ENCODE measurements at regions not wholly inside any gene's neighbourhood (a gene's known extent, or its start where the extent isn't known, plus 50 kb on each side); places are given as distances from the start of the nearest gene placed in this dataset.
"Not testable (repeated sequence)": the region's sequence is repeated elsewhere in the genome, so short reads cannot be mapped to it uniquely, and the experiment has no call there.

- intact Hi-C loops (cut with micrococcal nuclease) = no loop called here
- ATAC-seq (no peak), DNase-seq (no peak)
Observed at GRCh38 chr4:158395343-158395742, 126.3 kb upstream of the RXFP1 start.

DNA sequence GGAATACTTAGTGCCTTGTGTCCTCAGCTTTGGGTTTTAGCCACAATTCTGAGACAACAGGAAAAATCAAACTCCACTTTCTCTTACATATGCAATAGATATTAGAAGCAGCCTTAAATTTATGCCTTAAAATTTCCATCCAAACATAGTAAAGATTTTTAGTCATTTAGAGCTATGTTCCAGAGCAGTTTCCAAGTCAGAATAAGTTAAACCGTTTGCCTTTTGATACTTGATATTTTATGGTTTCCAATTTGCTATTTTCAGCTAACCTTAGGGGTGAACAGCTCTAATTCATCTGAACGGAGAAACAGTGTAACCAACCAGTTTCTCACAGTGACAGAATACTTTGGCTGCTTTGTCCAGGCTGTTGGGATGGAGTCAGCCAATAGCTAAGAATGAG is 125.8 kb upstream of the RXFP1 start:
- ATAC-seq = no peak
- intact Hi-C loops (cut with micrococcal nuclease) = no loop called here

GRCh38 chr4:158397781-158398180 is 123.9 kb upstream of the RXFP1 start:
- DNase-seq (no peak), ATAC-seq (no peak)
- intact Hi-C loops (cut with micrococcal nuclease) = no loop called here

More for the DNA sequence above, 125.8 kb upstream of the RXFP1 start:
- no peak for DNase-seq

DNA sequence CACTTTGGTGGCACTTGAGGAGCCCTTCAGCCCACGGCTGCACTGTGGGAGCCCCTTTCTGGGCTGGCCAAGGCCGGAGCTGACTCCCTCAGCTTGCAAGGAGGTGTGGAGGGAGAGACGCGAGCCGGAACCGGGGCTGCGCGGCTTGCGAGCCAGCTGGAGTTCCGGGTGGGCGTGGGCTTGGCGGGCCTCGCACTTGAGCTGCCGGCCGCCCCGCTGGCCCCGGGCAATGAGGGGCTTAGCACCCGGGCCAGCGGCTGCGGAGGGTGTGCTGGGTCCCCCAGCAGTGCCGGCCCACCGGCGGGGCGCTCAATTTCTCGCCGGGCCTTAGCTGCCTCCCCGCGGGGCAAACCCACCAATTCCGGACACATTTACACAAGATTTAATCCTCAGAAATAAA is 113.7 kb upstream of the RXFP1 start:
- DNase-seq; intact Hi-C loops (cut with micrococcal nuclease); ATAC-seq: not testable (repeated sequence)

DNA sequence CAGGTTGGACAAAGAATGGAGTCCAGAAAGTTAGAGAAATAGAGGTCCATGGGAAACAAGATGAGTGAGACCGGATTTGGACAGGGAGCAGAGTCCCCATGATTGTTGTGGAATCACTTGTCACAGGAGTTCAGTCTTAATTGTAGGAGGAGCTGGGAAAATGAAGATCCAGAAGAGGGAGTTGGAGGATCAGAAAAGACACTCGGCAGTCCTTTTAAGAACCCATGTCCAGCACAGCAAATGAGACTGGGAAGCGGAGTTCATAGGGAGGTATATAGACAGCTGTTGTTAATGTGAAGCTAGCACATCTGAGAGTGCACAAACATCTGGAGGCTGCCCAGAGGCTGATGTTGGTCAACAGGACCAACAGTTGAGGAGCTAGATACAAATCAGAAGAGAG is 111.4 kb upstream of the RXFP1 start:
- intact Hi-C loops (cut with micrococcal nuclease) = no loop called here
- ATAC-seq = no peak
- no peak for DNase-seq

GRCh38 chr4:158411269-158411668 is 110.4 kb upstream of the RXFP1 start:
- DNase-seq (no peak), ATAC-seq (no peak)
- intact Hi-C loops (cut with micrococcal nuclease) = no loop called here

DNA sequence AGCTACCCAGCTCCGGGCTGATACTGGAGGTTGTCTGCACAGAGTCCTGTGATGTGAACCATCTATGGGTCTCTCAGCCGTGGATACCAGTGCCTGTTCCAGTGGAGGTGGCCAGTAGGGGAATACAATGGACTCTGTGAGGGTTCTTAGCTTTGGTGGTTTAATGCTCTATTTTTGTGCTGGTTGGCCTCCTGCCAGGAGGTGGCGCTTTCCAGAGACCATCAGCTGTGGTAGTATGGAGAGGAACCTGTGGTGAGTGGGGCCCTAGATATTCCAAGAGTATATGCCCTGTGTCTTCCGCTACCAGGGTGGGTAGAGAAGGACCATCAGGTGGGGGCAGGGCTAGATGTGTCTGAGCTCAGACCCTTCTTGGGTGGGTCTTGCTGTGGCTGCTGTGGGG is 103.0 kb upstream of the RXFP1 start:
- ATAC-seq; intact Hi-C loops (cut with micrococcal nuclease): not testable (repeated sequence)
- peak; percentile 10 for DNase-seq

DNA sequence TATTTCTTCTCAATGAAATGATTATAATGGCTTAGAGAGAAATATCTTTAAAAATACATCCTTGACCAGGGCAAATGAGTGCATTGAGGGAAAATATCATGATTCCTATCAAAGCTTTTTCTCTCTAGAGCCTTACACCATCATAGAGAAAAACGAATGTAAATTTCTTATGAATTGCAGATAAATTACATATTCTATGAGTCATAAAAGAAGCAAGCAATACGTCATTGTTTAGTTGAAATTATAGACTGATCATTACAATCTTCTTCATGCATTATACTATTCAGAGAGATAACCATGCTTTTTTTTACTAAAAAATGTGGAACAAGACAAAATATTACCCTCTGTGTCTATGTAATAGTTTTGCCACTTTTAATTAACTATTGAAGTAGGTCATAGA is 100.9 kb upstream of the RXFP1 start:
- intact Hi-C loops (cut with micrococcal nuclease) = no loop called here
- ATAC-seq = no peak
- DNase-seq = no peak

DNA sequence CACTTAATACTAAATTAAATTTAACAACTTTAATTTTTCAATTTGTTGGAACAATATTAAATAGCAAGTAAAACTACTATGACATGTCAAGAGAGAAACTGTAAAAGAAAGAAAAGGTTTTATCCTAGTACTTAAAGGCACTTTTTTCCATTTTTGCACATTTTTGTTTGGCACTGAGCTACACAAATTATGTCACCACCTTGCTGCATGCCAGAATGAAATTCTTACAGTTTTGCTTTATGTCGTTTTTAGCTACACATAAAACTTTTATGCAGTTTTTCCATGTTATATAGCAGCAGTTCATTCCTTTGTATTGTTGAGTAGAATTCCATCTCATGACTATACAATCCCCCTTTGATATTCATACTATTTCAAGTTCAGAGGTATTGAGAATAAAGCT is 99.1 kb upstream of the RXFP1 start:
- no peak for DNase-seq
- intact Hi-C loops (cut with micrococcal nuclease) = no loop called here

DNA sequence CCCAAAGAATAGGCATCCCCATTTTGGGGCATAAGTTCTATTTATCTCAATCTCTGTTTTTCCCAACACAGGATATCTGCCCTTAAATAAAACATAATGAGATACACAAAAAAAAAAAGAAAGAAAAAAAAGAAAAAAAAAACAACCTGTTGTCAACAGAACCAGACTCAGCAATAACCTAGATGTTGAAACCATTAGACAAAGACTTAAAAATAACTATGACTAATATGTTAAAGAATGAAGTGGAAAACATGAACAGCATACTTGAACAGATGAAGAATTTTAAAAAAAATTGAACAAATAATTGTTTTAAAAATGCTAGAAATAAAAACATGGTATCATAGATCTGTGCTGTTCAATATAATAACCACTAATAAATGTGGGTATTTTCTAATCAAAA is 93.4 kb upstream of the RXFP1 start:
- ATAC-seq = no peak
- DNase-seq = no peak
- intact Hi-C loops (cut with micrococcal nuclease) = no loop called here

More for the DNA sequence above, 99.1 kb upstream of the RXFP1 start:
- ATAC-seq = no peak

- intact Hi-C loops (cut with micrococcal nuclease) = no loop called here
- ATAC-seq (no peak), DNase-seq (no peak)
Observed at GRCh38 chr4:158442736-158443135, 78.9 kb upstream of the RXFP1 start.

GRCh38 chr4:158443731-158444130 is 78.0 kb upstream of the RXFP1 start:
- intact Hi-C loops (cut with micrococcal nuclease) = no loop called here
- ATAC-seq = no peak
- no peak for DNase-seq

DNA sequence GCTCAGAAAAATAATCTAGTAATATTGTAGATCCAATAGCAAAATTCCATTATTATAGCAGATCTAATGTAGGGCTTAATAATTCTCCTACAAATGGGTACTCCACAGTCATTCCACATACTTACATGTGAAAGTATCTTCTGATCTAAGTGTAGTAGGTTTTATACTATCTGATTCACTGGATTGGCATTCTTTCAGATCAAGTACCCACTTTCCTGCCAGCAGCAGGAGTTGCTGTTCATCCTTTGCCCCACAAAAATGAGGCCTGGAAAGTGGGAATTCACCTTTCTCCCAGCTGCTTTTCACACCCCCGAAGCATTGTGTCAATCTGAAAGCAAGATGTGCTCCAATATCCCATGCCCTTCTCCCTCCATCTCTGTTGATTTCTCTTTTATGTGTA is 77.1 kb upstream of the RXFP1 start:
- no peak for ATAC-seq
- intact Hi-C loops (cut with micrococcal nuclease) = no loop called here
- no peak for DNase-seq

- DNase-seq (no peak), ATAC-seq (no peak)
- intact Hi-C loops (cut with micrococcal nuclease) = no loop called here
Observed at GRCh38 chr4:158446106-158446505, 75.6 kb upstream of the RXFP1 start.

DNA sequence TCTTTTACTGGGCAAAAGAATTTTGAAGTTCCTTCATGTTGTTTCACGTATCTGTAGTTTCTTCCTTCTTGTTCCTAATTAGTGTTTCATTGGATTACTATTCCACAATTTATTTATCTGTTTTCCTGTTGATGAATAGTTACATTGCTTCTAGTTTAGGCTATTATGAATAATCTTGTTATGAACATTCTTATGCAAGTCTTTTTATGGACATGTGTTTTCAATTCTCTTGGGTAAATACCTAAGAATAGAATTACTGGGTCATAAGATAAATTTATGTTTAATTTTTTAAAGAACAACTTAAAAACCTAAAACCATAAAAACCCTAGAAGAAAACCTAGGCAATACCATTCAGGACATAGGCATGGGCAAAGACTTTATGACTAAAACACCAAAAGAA is 70.9 kb upstream of the RXFP1 start:
- no peak for DNase-seq
- ATAC-seq = no peak
- intact Hi-C loops (cut with micrococcal nuclease) = no loop called here

DNA sequence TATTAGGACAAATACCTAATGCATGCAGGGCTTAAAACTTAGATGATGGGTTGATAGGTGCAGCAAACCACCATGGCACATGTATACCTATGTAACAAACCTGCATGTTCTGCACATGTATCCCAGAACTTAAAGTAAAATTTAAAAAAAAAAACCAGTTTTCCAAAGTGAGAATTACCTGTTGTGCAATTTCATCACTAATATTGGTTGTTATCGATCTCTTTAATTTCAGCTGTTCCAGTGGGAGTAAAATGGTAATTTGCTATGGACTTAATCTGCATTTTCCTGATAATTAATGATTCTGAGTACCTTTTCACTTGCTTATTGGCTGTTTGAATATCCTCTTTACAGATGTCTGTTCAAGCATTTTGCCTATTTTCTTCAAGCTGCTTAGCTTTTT is 69.6 kb upstream of the RXFP1 start:
- intact Hi-C loops (cut with micrococcal nuclease) = not testable (repeated sequence)

DNA sequence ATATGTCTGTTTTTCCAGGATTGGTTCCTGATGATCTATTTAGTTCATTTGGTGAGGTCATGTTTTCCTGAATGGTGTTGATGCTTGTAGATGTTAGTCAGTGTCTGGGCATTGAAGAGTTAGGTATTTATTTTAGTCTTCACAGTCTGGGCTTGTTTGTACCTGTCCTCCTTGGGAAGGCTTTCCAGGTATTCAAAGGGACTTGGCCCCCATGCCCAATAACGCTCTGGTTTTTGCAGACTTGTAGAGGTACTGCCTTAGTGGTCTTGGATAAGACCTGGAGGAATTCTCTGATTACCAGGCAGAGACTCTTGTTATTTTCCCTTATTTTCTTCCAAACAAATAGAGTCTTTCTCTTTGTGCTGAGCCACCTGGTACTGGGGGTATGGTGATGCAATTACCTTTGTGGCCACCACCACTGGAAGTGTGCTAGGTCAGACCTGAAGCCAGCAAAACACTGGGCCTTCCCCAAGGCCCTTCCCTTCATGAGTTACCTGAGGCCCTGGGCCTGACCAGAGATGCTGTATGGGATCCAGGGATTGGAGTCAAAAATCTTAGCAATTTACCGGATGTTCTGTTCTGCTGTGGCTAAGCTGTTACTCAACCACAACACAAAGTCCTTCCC is 63.3 kb upstream of the RXFP1 start:
- DNase-seq = no peak
- intact Hi-C loops (cut with micrococcal nuclease) = no loop called here
- ATAC-seq = no peak

More for the DNA sequence above, 69.6 kb upstream of the RXFP1 start:
- ATAC-seq, DNase-seq: not testable (repeated sequence)

GRCh38 chr4:158459085-158459820 is 62.4 kb upstream of the RXFP1 start:
- intact Hi-C loops (cut with micrococcal nuclease) = no loop called here
- ATAC-seq (no peak), DNase-seq (no peak)

DNA sequence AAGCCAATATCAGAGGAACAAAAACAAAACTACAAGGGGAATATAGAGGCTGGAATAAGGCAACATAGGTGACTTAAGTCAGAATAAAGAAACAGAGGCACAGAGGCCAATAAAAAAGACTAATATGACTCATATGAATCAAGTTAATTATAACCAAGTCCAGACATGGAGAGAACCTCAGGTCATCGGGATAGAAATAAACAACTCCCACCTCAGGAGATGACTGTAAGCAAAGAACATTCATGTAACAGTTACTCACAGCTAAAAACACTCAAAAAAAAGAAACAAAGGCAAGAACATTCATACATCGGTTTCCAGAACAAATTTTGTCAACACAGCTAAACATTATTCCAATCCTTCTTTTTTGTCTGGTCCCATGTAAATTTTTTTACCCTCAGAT is 60.3 kb upstream of the RXFP1 start:
- ATAC-seq = no peak
- intact Hi-C loops (cut with micrococcal nuclease) = no loop called here
- DNase-seq = no peak

GRCh38 chr4:158462611-158463010 is 59.1 kb upstream of the RXFP1 start:
- ATAC-seq = no peak
- no peak for DNase-seq
- intact Hi-C loops (cut with micrococcal nuclease) = no loop called here

All from left ventricle myocardium superior (tissue), 1 donor.